GM12878 (cell line): ENCODE measurements at regions not wholly inside any gene's neighbourhood (a gene's known extent, or its start where the extent isn't known, plus 50 kb on each side); places are given as distances from the start of the nearest gene placed in this dataset.

ENCODE experiments used
- ATAC-seq: fragments of 200-7000 bp; cut with Tn5 transposase; 3 replicates; pipeline ENCODE4 v1.9.1; 2020; ENCODE audit warnings: mild to moderate bottlenecking, moderate library complexity
- BruUV-seq: library from RNA; stranded (reverse); fragments of 400-500 nt; replicated peaks from 2 replicates; lab custom pipeline; 2021; lab: Mats Ljungman, UMichigan
- CTCF ChIA-PET: fragments of 300-600 bp; sonication (Branson Sonifier 250); formaldehyde crosslinking; extraction: SDS; loops from one replicate; lab custom pipeline; 2021; ENCODE audit warnings: inconsistent platforms; lab: Yijun Ruan, JAX
- POLR2A ChIA-PET: fragments of 350-600 bp; formaldehyde crosslinking; extraction: SDS; loops from one replicate; lab custom pipeline; 2021; ENCODE audit warnings: inconsistent platforms; lab: Charles Lee
- RAD21 ChIA-PET: fragments of 300-600 bp; sonication (Branson Sonifier 250); formaldehyde crosslinking; loops from one replicate; lab custom pipeline; 2023; ENCODE audit warnings: antibody characterized with exemption; ENCODE audit not compliant: unreplicated experiment; lab: Charles Lee
- SMC1A ChIA-PET: fragments of 300-600 bp; sonication (Branson Sonifier 250); formaldehyde crosslinking; loops from one replicate; lab custom pipeline; 2023; ENCODE audit not compliant: unreplicated experiment, uncharacterized antibody; lab: Charles Lee
- DNase-seq: peaks from one replicate; pipeline ENCODE4 v3.0.0-alpha.2; 2011; ENCODE audit warnings: low read depth, low spot score
- FAIRE-seq: peaks from 3 replicates; lab custom pipeline; 2011; peaks lifted over from hg19 to GRCh38; lab: Jason Lieb, UNC
- H2AFZ ChIP-seq: 2 replicates; pipeline ENCODE4 v1.6.0; 2011; ENCODE audit warnings: low read depth, low read length, control low read depth; ENCODE audit not compliant: control insufficient read depth
- H3K27ac ChIP-seq: 2 replicates; pipeline ENCODE4 v1.5.1; 2011; ENCODE audit warnings: control low read depth; ENCODE audit not compliant: control insufficient read depth, insufficient read depth
- H3K27me3 ChIP-seq, 2 experiments: replicated peaks in 1 of 2; 2 replicates each; pipeline versions ENCODE4 v1.6.0 to v1.6.1; 2011; ENCODE audit warnings: low read length in 1 of 2; ENCODE audit not compliant: control insufficient read depth in 2 of 2, insufficient read depth in 2 of 2
- H3K36me3 ChIP-seq, 2 experiments: 2 replicates each; pipeline ENCODE4 v1.5.1; 2011; ENCODE audit warnings: low read length in 1 of 2; ENCODE audit not compliant: control insufficient read depth in 2 of 2, insufficient read depth in 2 of 2
- H3K4me1 ChIP-seq: 2 replicates; pipeline ENCODE4 v1.6.1; 2011; ENCODE audit warnings: mild to moderate bottlenecking, low read length, moderate library complexity, mixed read lengths; ENCODE audit not compliant: control insufficient read depth, insufficient read depth
- H3K4me2 ChIP-seq: 2 replicates; pipeline ENCODE4 v1.6.0; 2011; ENCODE audit warnings: control low read depth; ENCODE audit not compliant: control insufficient read depth, insufficient read depth
- H3K4me3 ChIP-seq: fragments of 200-600 bp; sonication (generic); 2 replicates; pipeline ENCODE4 v1.5.1; 2016
- H3K79me2 ChIP-seq: 2 replicates; pipeline ENCODE4 v1.6.0; 2011; ENCODE audit warnings: low read length; ENCODE audit not compliant: control insufficient read depth, insufficient read depth
- H3K9ac ChIP-seq: 2 replicates; pipeline ENCODE4 v1.8.0; 2011; ENCODE audit warnings: low read length, control low read depth, mixed read lengths; ENCODE audit not compliant: control insufficient read depth, insufficient read depth
- H3K9me3 ChIP-seq: replicated peaks from 3 replicates; pipeline ENCODE4 v1.5.1; 2011; ENCODE audit warnings: mild to moderate bottlenecking, low read length; ENCODE audit not compliant: control insufficient read depth, insufficient read depth
- H4K20me1 ChIP-seq: 2 replicates; pipeline ENCODE4 v1.6.0; 2011; ENCODE audit not compliant: control insufficient read depth, insufficient read depth
- EED ChIP-seq: sonication (generic); IDR thresholded peaks from 2 replicates; pipeline ENCODE4 v1.6.1; 2016; ENCODE audit warnings: antibody characterized with exemption, low read depth
- GATAD2B ChIP-seq: fragments of 450-650 bp; conservative IDR thresholded peaks from 2 replicates; pipeline ENCODE4 v1.6.1; 2017; ENCODE audit warnings: low read depth, mild to moderate bottlenecking, moderate library complexity
- IKZF2 ChIP-seq, 2 experiments: fragments of 450-650 bp; IDR thresholded peaks; 2 replicates each; pipeline ENCODE4 v1.6.1; 2017; ENCODE audit warnings: mild to moderate bottlenecking in 2 of 2, moderate library complexity in 2 of 2
- KAT2A ChIP-seq: conservative IDR thresholded peaks from 2 replicates; pipeline ENCODE4 v1.6.1; 2011; ENCODE audit warnings: low read depth, low read length; ENCODE audit not compliant: control insufficient read depth
- KLF5 ChIP-seq: fragments of 450-650 bp; IDR thresholded peaks from 2 replicates; pipeline ENCODE4 v1.6.1; 2014; ENCODE audit warnings: mild to moderate bottlenecking; ENCODE audit not compliant: partially characterized antibody
- MYC ChIP-seq: IDR thresholded peaks from 2 replicates; pipeline ENCODE4 v1.6.1; 2011; ENCODE audit warnings: mild to moderate bottlenecking, low read length, moderate library complexity, inconsistent platforms; ENCODE audit not compliant: insufficient read depth, insufficient replicate concordance, insufficient read length, severe bottlenecking
- NFXL1 ChIP-seq: fragments of 450-650 bp; IDR thresholded peaks from 2 replicates; pipeline ENCODE4 v1.6.1; 2017; ENCODE audit warnings: antibody characterized with exemption, mild to moderate bottlenecking, borderline replicate concordance
- NR2C1 ChIP-seq: fragments of 450-650 bp; IDR thresholded peaks from 2 replicates; pipeline ENCODE4 v1.6.1; 2017; ENCODE audit warnings: antibody characterized with exemption, mild to moderate bottlenecking, moderate library complexity
- POLR2AphosphoS2 ChIP-seq: IDR thresholded peaks from 2 replicates; pipeline ENCODE4 v1.6.1; 2011; ENCODE audit warnings: low read depth, mild to moderate bottlenecking, low read length, improper control_type of control experiment, moderate library complexity
- RCOR1 ChIP-seq: conservative IDR thresholded peaks from 2 replicates; pipeline ENCODE4 v1.6.1; 2012; ENCODE audit warnings: low read depth, low read length, improper control_type of control experiment
- TARDBP ChIP-seq: IDR thresholded peaks from 2 replicates; pipeline ENCODE4 v1.6.1; 2016; ENCODE audit warnings: borderline replicate concordance
- TCF3 ChIP-seq: IDR thresholded peaks from 2 replicates; pipeline ENCODE4 v1.6.1; 2012; ENCODE audit warnings: low read depth, mild to moderate bottlenecking, low read length, borderline replicate concordance; ENCODE audit not compliant: insufficient read depth
- TCF7 ChIP-seq: IDR thresholded peaks from 2 replicates; pipeline ENCODE4 v1.6.1; 2014; ENCODE audit warnings: antibody characterized with exemption, borderline replicate concordance
- YY1 ChIP-seq: IDR thresholded peaks from 2 replicates; pipeline ENCODE4 v1.6.1; 2011; ENCODE audit warnings: low read depth, mild to moderate bottlenecking, low read length
- WGBS: methylation state at CpG from one replicate; pipeline ENCODE4 v1.1.6; 2016; ENCODE audit warnings: low lambda C conversion rate; ENCODE audit not compliant: insufficient replicate concordance, insufficient coverage; ENCODE audit errors: missing lambda C conversion rate; 5-methylcytosine and 5-hydroxymethylcytosine counted together
- in situ Hi-C: fragments of 300-500 bp; cut with MboI; formaldehyde crosslinking; loops from 9 replicates; pipeline ENCODE4 v1.14.3; 2018; ENCODE audit warnings: mixed read lengths
- intact Hi-C: fragments of 100-400 bp; cut with micrococcal nuclease; formaldehyde crosslinking; loops from one replicate; pipeline ENCODE4 v1.14.2; 2022; ENCODE audit not compliant: unreplicated experiment
- TF ChIP-seq, protein P1 (sequence below): fragments of 450-650 bp; IDR thresholded peaks from 2 replicates; pipeline ENCODE4 v1.6.1; 2018; ENCODE audit warnings: borderline replicate concordance, mild to moderate bottlenecking; ENCODE audit not compliant: partially characterized antibody
- TF ChIP-seq, protein P2 (sequence below): fragments of 450-650 bp; IDR thresholded peaks from 2 replicates; pipeline ENCODE4 v1.6.1; 2018; ENCODE audit warnings: mild to moderate bottlenecking, low read depth, moderate library complexity; ENCODE audit not compliant: partially characterized antibody

DNA sequence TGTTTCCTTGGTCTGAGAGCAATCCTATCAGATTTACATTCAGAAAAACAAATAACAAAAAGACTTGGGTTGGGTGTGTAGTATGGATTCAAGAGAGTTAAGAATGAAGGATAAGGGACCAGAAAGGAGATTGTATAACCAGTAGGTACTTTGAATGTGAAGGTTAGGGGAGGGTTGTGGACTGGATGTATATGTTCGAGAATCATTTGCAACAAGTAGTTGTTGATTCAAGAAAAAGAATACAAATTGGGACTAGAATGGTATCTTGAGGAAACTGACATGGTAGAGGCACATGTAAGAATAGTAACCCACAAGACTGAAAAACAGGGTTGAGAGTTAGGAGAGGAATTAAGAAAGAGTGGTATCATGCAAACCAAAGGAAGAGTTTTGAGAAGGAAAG is 240.0 kb upstream of the PPP1R3A start:
- TF ChIP-seq IKZF2 (IDR thresholded peaks at IDR 0.05) (no peak), NR2C1 (no peak), EED (no peak), TCF3 (no peak), YY1 (no peak), MYC (no peak), TARDBP (no peak), NFXL1 (no peak), KLF5 (no peak), POLR2AphosphoS2 (no peak), KAT2A (no peak), TCF7 (no peak), RCOR1 (no peak), GATAD2B (no peak)
- TF ChIP-seq, protein P1, sequence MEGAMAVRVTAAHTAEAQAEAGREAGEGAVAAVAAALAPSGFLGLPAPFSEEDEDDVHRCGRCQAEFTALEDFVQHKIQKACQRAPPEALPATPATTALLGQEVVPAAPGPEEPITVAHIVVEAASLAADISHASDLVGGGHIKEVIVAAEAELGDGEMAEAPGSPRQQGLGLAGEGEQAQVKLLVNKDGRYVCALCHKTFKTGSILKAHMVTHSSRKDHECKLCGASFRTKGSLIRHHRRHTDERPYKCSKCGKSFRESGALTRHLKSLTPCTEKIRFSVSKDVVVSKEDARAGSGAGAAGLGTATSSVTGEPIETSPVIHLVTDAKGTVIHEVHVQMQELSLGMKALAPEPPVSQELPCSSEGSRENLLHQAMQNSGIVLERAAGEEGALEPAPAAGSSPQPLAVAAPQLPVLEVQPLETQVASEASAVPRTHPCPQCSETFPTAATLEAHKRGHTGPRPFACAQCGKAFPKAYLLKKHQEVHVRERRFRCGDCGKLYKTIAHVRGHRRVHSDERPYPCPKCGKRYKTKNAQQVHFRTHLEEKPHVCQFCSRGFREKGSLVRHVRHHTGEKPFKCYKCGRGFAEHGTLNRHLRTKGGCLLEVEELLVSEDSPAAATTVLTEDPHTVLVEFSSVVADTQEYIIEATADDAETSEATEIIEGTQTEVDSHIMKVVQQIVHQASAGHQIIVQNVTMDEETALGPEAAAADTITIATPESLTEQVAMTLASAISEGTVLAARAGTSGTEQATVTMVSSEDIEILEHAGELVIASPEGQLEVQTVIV = no peak
- TF ChIP-seq, protein P2, sequence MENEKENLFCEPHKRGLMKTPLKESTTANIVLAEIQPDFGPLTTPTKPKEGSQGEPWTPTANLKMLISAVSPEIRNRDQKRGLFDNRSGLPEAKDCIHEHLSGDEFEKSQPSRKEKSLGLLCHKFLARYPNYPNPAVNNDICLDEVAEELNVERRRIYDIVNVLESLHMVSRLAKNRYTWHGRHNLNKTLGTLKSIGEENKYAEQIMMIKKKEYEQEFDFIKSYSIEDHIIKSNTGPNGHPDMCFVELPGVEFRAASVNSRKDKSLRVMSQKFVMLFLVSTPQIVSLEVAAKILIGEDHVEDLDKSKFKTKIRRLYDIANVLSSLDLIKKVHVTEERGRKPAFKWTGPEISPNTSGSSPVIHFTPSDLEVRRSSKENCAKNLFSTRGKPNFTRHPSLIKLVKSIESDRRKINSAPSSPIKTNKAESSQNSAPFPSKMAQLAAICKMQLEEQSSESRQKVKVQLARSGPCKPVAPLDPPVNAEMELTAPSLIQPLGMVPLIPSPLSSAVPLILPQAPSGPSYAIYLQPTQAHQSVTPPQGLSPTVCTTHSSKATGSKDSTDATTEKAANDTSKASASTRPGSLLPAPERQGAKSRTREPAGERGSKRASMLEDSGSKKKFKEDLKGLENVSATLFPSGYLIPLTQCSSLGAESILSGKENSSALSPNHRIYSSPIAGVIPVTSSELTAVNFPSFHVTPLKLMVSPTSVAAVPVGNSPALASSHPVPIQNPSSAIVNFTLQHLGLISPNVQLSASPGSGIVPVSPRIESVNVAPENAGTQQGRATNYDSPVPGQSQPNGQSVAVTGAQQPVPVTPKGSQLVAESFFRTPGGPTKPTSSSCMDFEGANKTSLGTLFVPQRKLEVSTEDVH = no peak
- TF ChIP-seq, all 136 proteins: peak for 0
- Histone ChIP-seq H3K27ac (no peak overlapping the region), H4K20me1 (no peaks in the 10 kb centered on the region), H3K9me3 (no peaks in the 10 kb centered on the region), H2AFZ (no peak overlapping the region), H3K4me2 (no peak overlapping the region), H3K36me3 (no peaks in the 10 kb centered on the region), H3K79me2 (no peaks in the 10 kb centered on the region), H3K4me1 (no peaks in the 10 kb centered on the region), H3K9ac (no peak overlapping the region), H3K4me3 (no peak overlapping the region), H3K27me3 (no peaks in the 10 kb centered on the region)
- CTCF ChIA-PET = interaction anchor here (0.6 kb wide), 1 partner anchor 1127 kb away, joined by 3 read pairs; no protein-coding TSS in a partner anchor
- DNase-seq = no peak
- RAD21 ChIA-PET = no interaction called here
- intact Hi-C loops = no loop called here
- SMC1A ChIA-PET = no interaction called here
- in situ Hi-C loops = no loop called here
- no peak for ATAC-seq
- no peak for FAIRE-seq
- WGBS = 0% methylated on average over 1 of the region's 1 CpG
- POLR2A ChIA-PET = no interaction called here
- no TSS peak for BruUV-seq
